Ishikawa (cell line): ENCODE measurements at regions not wholly inside any gene's neighbourhood (a gene's known extent, or its start where the extent isn't known, plus 50 kb on each side); places are given as distances from the start of the nearest gene placed in this dataset.

Source experiments
- CEBPB ChIP-seq: IDR thresholded peaks from 2 replicates; pipeline ENCODE4 v1.6.1; 2012
- CREB1 ChIP-seq: IDR thresholded peaks from 2 replicates; pipeline ENCODE4 v1.6.1; 2012; ENCODE audit warnings: low read depth
- EGR1 ChIP-seq: IDR thresholded peaks from 2 replicates; pipeline ENCODE4 v1.6.1; 2012
- EP300 ChIP-seq: IDR thresholded peaks from 2 replicates; pipeline ENCODE4 v1.6.1; 2012; ENCODE audit warnings: borderline replicate concordance
- FOXM1 ChIP-seq: IDR thresholded peaks from 2 replicates; pipeline ENCODE4 v1.6.1; 2012; ENCODE audit warnings: low read depth, borderline replicate concordance
- NFIC ChIP-seq: IDR thresholded peaks from 2 replicates; pipeline ENCODE4 v1.6.1; 2012
- RAD21 ChIP-seq: IDR thresholded peaks from 2 replicates; pipeline ENCODE4 v1.6.1; 2012; ENCODE audit warnings: low read depth
- TAF1 ChIP-seq: IDR thresholded peaks from 2 replicates; pipeline ENCODE4 v1.6.1; 2012; ENCODE audit warnings: low read depth, mild to moderate bottlenecking
- TCF12 ChIP-seq: IDR thresholded peaks from 2 replicates; pipeline ENCODE4 v1.6.1; 2012; ENCODE audit warnings: low read depth
- TEAD4 ChIP-seq: IDR thresholded peaks from 2 replicates; pipeline ENCODE4 v1.6.1; 2012
- YY1 ChIP-seq: IDR thresholded peaks from 2 replicates; pipeline ENCODE4 v1.6.1; 2012; ENCODE audit warnings: low read depth
- ZBTB7A ChIP-seq: IDR thresholded peaks from 2 replicates; pipeline ENCODE4 v1.6.1; 2012; ENCODE audit warnings: low read depth
- TF ChIP-seq, protein P1 (sequence below): IDR thresholded peaks from 2 replicates; pipeline ENCODE4 v1.6.1; 2012
- TF ChIP-seq, protein P2 (sequence below): IDR thresholded peaks from 2 replicates; pipeline ENCODE4 v1.6.1; 2012; ENCODE audit warnings: low read depth, mild to moderate bottlenecking
- TF ChIP-seq, protein P3 (sequence below): IDR thresholded peaks from 2 replicates; pipeline ENCODE4 v1.6.1; 2012

DNA sequence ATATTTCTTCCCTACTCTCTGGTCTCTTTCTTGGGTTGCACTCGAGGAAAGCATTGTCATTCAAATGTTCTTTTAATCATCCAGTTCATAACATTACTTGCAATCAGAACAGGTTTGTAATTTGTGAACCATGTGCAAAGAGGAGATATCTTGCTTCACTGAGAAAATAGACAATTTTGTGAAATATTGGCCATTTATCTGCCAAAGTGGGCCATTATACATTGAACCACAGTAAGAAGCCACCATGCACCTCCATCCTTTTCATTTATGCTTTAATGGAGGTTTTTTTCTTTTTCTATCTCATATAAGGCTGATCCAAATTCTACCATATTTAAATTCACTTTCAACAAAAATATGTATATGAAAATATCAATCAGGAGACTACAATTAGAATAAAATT is 335.3 kb upstream of the AADAT start:
- no peak for TF ChIP-seq FOXM1
- no peak for TF ChIP-seq ZBTB7A
- TF ChIP-seq, protein P1, sequence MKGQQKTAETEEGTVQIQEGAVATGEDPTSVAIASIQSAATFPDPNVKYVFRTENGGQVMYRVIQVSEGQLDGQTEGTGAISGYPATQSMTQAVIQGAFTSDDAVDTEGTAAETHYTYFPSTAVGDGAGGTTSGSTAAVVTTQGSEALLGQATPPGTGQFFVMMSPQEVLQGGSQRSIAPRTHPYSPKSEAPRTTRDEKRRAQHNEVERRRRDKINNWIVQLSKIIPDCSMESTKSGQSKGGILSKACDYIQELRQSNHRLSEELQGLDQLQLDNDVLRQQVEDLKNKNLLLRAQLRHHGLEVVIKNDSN, result no peak
- TF ChIP-seq, protein P2, sequence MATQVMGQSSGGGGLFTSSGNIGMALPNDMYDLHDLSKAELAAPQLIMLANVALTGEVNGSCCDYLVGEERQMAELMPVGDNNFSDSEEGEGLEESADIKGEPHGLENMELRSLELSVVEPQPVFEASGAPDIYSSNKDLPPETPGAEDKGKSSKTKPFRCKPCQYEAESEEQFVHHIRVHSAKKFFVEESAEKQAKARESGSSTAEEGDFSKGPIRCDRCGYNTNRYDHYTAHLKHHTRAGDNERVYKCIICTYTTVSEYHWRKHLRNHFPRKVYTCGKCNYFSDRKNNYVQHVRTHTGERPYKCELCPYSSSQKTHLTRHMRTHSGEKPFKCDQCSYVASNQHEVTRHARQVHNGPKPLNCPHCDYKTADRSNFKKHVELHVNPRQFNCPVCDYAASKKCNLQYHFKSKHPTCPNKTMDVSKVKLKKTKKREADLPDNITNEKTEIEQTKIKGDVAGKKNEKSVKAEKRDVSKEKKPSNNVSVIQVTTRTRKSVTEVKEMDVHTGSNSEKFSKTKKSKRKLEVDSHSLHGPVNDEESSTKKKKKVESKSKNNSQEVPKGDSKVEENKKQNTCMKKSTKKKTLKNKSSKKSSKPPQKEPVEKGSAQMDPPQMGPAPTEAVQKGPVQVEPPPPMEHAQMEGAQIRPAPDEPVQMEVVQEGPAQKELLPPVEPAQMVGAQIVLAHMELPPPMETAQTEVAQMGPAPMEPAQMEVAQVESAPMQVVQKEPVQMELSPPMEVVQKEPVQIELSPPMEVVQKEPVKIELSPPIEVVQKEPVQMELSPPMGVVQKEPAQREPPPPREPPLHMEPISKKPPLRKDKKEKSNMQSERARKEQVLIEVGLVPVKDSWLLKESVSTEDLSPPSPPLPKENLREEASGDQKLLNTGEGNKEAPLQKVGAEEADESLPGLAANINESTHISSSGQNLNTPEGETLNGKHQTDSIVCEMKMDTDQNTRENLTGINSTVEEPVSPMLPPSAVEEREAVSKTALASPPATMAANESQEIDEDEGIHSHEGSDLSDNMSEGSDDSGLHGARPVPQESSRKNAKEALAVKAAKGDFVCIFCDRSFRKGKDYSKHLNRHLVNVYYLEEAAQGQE, result no peak
- TF ChIP-seq NFIC, result no peak
- no peak for TF ChIP-seq TCF12
- no peak for TF ChIP-seq EGR1
- no peak for TF ChIP-seq TAF1
- TF ChIP-seq, protein P3, sequence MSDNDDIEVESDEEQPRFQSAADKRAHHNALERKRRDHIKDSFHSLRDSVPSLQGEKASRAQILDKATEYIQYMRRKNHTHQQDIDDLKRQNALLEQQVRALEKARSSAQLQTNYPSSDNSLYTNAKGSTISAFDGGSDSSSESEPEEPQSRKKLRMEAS, result no peak
- TF ChIP-seq CREB1, result no peak
- TF ChIP-seq EP300, result no peak
- TF ChIP-seq RAD21, result no peak
- TF ChIP-seq CEBPB, result no peak
- TF ChIP-seq YY1, result no peak
- no peak for TF ChIP-seq TEAD4

DNA sequence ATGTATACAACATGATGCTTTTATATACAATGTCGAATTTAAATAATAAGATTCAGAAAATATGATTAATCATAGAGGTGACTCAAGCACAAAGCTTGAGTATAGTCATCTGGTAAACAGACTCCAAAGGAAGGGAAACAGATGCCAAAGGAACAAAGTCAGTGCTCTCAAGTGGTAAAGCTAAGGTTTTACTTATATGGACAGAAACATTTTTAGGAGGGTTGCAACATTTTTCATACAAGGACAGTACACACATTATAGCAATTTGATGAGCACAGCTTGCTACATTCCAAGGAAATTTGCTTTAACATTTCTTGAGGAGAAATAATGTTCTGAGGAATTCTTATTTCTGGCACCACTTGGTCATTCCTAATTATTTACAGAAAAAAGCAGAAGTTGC is 333.4 kb upstream of the AADAT start:
- TF ChIP-seq ZBTB7A (no peak), TAF1 (no peak), TEAD4 (no peak), CREB1 (no peak), FOXM1 (no peak), YY1 (no peak), EGR1 (no peak), TCF12 (no peak), EP300 (no peak), CEBPB (no peak), RAD21 (no peak)
- TF ChIP-seq, protein P2, result no peak
- TF ChIP-seq, protein P3, result no peak
- TF ChIP-seq, protein P1, result no peak

DNA sequence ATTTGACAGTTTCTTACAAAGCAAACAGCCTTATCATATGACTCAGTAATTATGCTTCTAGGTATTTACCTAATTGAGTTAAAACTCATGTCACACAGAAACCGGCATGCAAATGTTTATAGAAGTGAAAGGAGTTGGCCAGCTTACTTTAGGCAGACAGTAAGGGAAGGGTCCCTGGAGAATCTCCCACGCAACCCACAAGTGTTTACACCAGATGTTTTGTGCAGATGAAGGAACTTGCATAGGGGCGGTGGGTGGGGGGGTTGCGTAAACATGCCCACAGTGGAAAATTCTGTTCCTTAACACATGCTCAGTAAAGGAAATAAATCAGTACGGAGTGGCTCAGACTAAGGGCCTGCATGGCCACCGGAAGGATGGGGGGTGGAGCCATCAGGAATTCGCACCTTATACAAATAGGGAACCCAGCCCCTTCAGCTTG is 330.5 kb upstream of the AADAT start:
- TF ChIP-seq, protein P2, result no peak
- no peak for TF ChIP-seq NFIC
- TF ChIP-seq RAD21, result no peak
- no peak for TF ChIP-seq TAF1

DNA sequence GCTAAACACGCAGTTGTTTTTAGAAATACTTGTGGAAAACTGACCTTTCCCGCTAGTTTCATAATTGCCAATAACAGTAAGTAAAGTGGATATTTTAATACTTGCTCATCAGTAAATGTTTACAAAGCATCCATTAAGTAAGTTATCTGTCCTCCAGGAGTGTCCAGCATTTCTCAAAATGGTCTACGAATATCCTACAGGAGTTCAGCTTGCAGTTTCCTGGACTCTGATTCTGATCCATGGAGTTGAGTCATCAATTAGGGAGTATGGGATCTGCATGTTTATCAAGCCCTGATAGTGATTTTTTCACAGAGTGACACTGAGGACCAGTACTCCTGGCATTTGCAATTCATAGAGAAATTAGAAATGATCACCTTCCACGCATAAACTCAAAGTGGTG is 325.2 kb upstream of the AADAT start:
- no peak for TF ChIP-seq TCF12
- TF ChIP-seq ZBTB7A, result no peak

DNA sequence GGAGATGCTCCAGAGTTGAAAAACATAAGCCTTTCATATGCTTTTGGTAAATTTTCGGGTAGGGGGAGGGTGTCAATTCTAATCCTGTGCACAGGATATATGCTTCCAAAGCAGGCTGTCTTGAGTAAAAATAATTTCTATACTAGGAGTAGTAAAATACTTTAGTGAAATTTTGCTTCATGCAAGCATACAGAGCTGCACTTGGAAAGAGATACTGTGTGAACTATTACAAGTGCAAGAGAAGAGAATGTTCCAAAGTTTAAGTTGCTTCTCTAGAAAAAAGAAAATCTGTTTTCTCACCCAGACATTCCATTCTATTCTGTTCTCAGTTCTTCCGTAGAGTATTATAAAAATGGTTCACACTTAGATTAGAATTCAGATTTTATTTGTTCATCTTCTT is 324.6 kb upstream of the AADAT start:
- TF ChIP-seq TEAD4, result no peak
- TF ChIP-seq, protein P3, result no peak
- TF ChIP-seq RAD21, result no peak
- TF ChIP-seq EGR1, result no peak
- TF ChIP-seq ZBTB7A, result no peak
- TF ChIP-seq TCF12, result no peak
- TF ChIP-seq, protein P1, result no peak
- TF ChIP-seq CREB1, result no peak
- no peak for TF ChIP-seq CEBPB
- no peak for TF ChIP-seq FOXM1
- no peak for TF ChIP-seq TAF1
- no peak for TF ChIP-seq EP300
- TF ChIP-seq, protein P2, result no peak
- no peak for TF ChIP-seq YY1
- no peak for TF ChIP-seq NFIC
